NT2/D1 (cell line): ENCODE measurements at regions not wholly inside any gene's neighbourhood (a gene's known extent, or its start where the extent isn't known, plus 50 kb on each side); places are given as distances from the start of the nearest gene placed in this dataset.

ENCODE experiments used
- SUZ12 ChIP-seq: IDR thresholded peaks from 2 replicates; pipeline ENCODE4 v1.6.1; 2011; ENCODE audit not compliant: insufficient read length, insufficient read depth; ENCODE audit errors: extremely low read depth
- YY1 ChIP-seq: IDR thresholded peaks from 2 replicates; pipeline ENCODE4 v1.6.1; 2011; ENCODE audit not compliant: insufficient read length, insufficient read depth
- ZNF274 ChIP-seq: IDR thresholded peaks from 2 replicates; pipeline ENCODE4 v1.6.1; 2011; ENCODE audit warnings: mild to moderate bottlenecking, low read depth, low read length

- TF ChIP-seq YY1 (no peak), SUZ12 (no peak), ZNF274 (no peak)
Observed at GRCh38 chr2:181784556-181784955, 104.2 kb upstream of the NEUROD1 start.
